GM18517 (cell line): ENCODE measurements at regions not wholly inside any gene's neighbourhood (a gene's known extent, or its start where the extent isn't known, plus 50 kb on each side); places are given as distances from the start of the nearest gene placed in this dataset.

Source experiments
- ATAC-seq: cut with Tn5 transposase; IDR thresholded peaks from one replicate; pipeline ENCODE4 v1.9.1; 2021; ENCODE audit warnings: mild to moderate bottlenecking, moderate library complexity; ENCODE audit not compliant: unreplicated experiment

GRCh38 chr18:23341983-23342382, 111.1 kb upstream of the RIOK3 start:
- ATAC-seq: no peak

- no peak for ATAC-seq
These were observed 110.6 kb upstream of the RIOK3 start for GRCh38 chr18:23342506-23342905.

GRCh38 chr18:23350188-23350587, 102.9 kb upstream of the RIOK3 start:
- ATAC-seq: no peak

- no peak for ATAC-seq
These were observed 101.6 kb upstream of the RIOK3 start for GRCh38 chr18:23351521-23351920.

- no peak for ATAC-seq
These were observed 101.0 kb upstream of the RIOK3 start for GRCh38 chr18:23352042-23352441.

GRCh38 chr18:23353459-23353858, 99.6 kb upstream of the RIOK3 start:
- ATAC-seq: no peak

- ATAC-seq: no peak
These were observed 98.5 kb upstream of the RIOK3 start for GRCh38 chr18:23354625-23355024.

- ATAC-seq: no peak
These were observed 97.9 kb upstream of the RIOK3 start for GRCh38 chr18:23355206-23355605.

GRCh38 chr18:23356424-23356823, 96.7 kb upstream of the RIOK3 start:
- no peak for ATAC-seq

GRCh38 chr18:23356915-23357601, 96.0 kb upstream of the RIOK3 start:
- no peak for ATAC-seq

- no peak for ATAC-seq
These were observed 95.0 kb upstream of the RIOK3 start for GRCh38 chr18:23357996-23358594.

GRCh38 chr18:23359421-23359820, 93.7 kb upstream of the RIOK3 start:
- ATAC-seq: no peak

- no peak for ATAC-seq
These were observed 89.1 kb upstream of the RIOK3 start for GRCh38 chr18:23363865-23364570.

- no peak for ATAC-seq
These were observed 87.5 kb upstream of the RIOK3 start for GRCh38 chr18:23365602-23366001.

GRCh38 chr18:23369266-23369665, 83.8 kb upstream of the RIOK3 start:
- no peak for ATAC-seq

- ATAC-seq: no peak
These were observed 79.5 kb upstream of the RIOK3 start for GRCh38 chr18:23373570-23373969.

- ATAC-seq: no peak
These were observed 75.3 kb upstream of the RIOK3 start for GRCh38 chr18:23377669-23378301.

- ATAC-seq: no peak
These were observed 74.8 kb upstream of the RIOK3 start for GRCh38 chr18:23378302-23378686.

GRCh38 chr18:23380001-23380550, 73.0 kb upstream of the RIOK3 start:
- ATAC-seq: no peak

GRCh38 chr18:23380817-23381216, 72.3 kb upstream of the RIOK3 start:
- ATAC-seq: no peak

GRCh38 chr18:23383494-23383893, 69.6 kb upstream of the RIOK3 start:
- no peak for ATAC-seq
